ENCODE measurements at regions not wholly inside any gene's neighbourhood (a gene's known extent, or its start where the extent isn't known, plus 50 kb on each side); places are given as distances from the start of the nearest gene placed in this dataset.
A peak's percentile ranks its signal among the peaks of the same experiment; 100 is the strongest.

DNA sequence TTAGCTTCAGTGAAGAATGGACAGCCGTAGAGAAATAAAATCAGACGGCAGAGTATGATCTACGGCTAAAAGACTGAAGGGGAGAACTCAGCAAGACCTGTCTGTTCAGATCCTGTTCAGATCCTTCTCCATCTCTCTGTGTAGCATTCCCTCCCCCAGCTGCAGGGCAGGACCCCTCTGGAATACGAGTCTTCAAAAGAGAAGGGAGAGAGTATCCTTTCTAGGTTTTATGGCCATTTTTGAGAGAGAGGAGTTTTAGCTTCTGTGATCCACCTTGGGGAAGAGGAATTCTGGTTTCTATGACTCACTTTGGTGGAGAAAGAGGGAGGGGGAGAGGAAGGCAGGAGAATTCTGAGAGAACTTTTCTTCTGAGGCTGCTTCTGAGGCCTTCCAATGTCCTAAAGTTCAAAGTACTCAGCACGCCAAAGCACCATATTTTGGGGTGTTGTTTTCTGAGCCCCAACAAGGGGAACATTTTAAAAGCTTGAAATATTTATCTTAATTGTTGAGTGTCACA lies 194.4 kb upstream of the TLE4 start:
- peak in 1 of 2 experiments; percentile 5 for DNase-seq
- H3K27me3 ChIP-seq: no peaks in the 10 kb centered on the region
- H3K9me3 ChIP-seq (replicated peaks): peaks cover 6% of the 10 kb centered on the region; the same call in 1 of the 2 replicates
- no peak overlapping the region for H3K27ac ChIP-seq
- H3K4me3 ChIP-seq: no peak overlapping the region
- H3K4me1 ChIP-seq: peaks cover 8% of the 10 kb centered on the region
- H3K36me3 ChIP-seq: no peaks in the 10 kb centered on the region

DNA sequence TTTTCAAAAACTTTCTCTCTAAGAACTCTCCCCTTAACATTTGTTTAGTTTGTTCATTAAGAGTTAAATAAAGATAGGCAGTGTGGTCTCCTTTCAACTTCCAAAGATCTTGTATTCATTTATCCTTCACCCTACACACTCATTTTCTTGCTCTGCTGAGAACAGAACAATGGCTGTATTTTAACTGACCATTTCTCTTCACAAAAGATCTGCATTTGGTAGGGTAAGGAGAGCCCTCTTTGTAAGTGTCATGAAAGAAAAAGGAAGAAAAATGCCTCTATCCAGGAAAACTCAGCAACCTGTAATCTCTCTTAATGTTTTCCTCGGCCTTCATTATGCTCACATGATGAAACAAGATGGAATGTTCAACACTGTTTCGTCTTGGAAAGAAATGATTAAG lies 193.7 kb upstream of the TLE4 start:
- H3K4me3 ChIP-seq: no peak overlapping the region
- H3K9me3 ChIP-seq (replicated peaks): peaks cover 6% of the 10 kb centered on the region; the same call in 1 of the 2 replicates
- no peak for DNase-seq
- peaks cover 15% of the 10 kb centered on the region for H3K4me1 ChIP-seq
- no peaks in the 10 kb centered on the region for H3K36me3 ChIP-seq
- H3K27ac ChIP-seq: no peak overlapping the region
- no peaks in the 10 kb centered on the region for H3K27me3 ChIP-seq

DNA sequence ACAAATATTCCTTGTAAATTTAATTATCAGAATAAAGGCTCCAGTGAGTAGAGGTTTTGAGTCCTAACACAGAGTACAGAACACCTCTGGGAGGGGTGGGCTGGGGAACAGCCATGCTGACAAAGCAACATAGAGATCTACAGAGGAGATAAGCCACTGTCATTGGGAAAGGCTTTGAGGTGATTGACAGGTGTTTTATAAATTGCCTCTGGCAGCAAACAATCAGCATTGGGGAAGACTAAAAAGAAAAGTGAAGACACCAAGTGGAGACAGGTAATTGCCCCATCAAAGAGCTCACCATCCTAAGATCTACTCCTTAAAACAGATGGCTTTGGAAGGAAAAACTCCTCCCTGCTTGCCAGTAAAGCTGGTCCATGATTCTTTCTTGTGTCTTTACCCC lies 189.7 kb upstream of the TLE4 start:
- Histone ChIP-seq H3K27ac (no peak overlapping the region), H3K4me3 (no peak overlapping the region), H3K4me1 (peaks cover 50% of the 10 kb centered on the region), H3K36me3 (no peaks in the 10 kb centered on the region), H3K27me3 (no peaks in the 10 kb centered on the region), H3K9me3 (replicated peaks) (peaks cover 14% of the 10 kb centered on the region)
- no peak for DNase-seq

DNA sequence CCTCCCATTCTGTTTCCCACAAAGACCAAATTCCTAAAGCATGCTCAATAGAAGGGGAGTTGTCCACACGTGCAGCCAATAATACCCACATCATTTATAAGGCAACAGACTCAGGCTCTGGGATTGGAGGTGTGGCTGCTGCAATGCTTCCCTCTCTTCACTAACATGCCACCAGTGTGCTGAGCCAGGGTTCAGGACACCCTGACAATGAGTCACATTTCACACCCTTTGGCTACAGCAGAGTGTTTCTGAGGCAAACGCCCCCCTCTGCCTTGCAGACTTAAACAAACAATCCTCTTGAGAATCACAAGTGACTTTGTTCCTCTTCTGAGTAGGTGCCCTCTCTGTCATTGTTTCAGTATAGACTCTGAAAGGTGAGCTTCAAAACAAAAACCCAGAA lies 189.3 kb upstream of the TLE4 start:
- H3K4me1 ChIP-seq: peaks cover 53% of the 10 kb centered on the region
- H3K27me3 ChIP-seq: no peaks in the 10 kb centered on the region
- H3K9me3 ChIP-seq (replicated peaks): peaks cover 14% of the 10 kb centered on the region
- H3K36me3 ChIP-seq: no peaks in the 10 kb centered on the region
- peak overlapping the region; percentile 5; the same call in 1 of the 2 replicates for H3K27ac ChIP-seq
- H3K4me3 ChIP-seq: no peak overlapping the region
- peak; percentile 27 to 49 for DNase-seq

DNA sequence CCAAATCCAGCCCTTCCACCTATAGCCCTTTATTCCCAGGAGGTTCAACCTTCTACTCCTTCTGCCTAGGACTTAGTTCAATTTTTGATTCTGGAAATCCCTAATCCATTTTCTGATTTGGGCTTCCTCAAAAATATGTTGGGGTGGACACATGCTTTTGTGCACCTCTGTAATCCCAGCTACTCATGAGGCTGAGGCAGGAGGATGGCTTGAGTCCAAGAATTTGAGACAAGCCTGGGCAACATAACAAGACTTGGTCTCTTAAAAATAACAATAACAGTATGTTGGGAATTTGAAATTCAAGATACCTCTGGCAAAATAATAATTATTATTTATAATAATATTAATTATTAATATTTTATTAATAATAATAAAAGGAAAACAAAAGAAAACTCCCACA lies 188.7 kb upstream of the TLE4 start:
- Histone ChIP-seq H3K4me1 (peaks cover 60% of the 10 kb centered on the region), H3K9me3 (replicated peaks) (peaks cover 14% of the 10 kb centered on the region), H3K4me3 (no peak overlapping the region), H3K36me3 (no peaks in the 10 kb centered on the region), H3K27me3 (no peaks in the 10 kb centered on the region), H3K27ac (peak overlapping the region; percentile 91)
- peak in 1 of 2 experiments; percentile 46 for DNase-seq

DNA sequence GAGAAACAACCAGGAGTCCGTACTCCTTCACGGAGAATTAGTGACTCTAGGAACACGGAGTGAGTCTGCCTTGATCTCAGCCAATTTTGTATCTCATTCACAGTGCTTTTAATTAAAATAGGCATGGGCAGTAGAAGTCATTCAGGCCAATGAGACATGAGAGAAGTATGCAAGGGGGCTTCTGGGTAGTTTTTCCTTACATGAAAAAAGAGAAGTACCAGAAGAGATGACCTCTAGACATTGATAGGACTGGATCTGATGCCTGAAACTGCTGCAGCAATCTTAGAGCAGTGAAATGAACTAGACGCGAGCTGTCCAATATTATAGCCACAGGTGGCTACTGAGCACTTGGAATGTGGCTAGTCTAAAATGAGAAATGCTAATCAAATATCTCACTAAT lies 187.7 kb upstream of the TLE4 start:
- peaks cover 70% of the 10 kb centered on the region for H3K4me1 ChIP-seq
- no peaks in the 10 kb centered on the region for H3K36me3 ChIP-seq
- H3K27ac ChIP-seq: peak overlapping the region; percentile 91
- H3K4me3 ChIP-seq: peak overlapping the region; percentile 44
- peaks cover 14% of the 10 kb centered on the region for H3K9me3 ChIP-seq (replicated peaks)
- peak; percentile 55 to 81 for DNase-seq
- H3K27me3 ChIP-seq: no peaks in the 10 kb centered on the region

DNA sequence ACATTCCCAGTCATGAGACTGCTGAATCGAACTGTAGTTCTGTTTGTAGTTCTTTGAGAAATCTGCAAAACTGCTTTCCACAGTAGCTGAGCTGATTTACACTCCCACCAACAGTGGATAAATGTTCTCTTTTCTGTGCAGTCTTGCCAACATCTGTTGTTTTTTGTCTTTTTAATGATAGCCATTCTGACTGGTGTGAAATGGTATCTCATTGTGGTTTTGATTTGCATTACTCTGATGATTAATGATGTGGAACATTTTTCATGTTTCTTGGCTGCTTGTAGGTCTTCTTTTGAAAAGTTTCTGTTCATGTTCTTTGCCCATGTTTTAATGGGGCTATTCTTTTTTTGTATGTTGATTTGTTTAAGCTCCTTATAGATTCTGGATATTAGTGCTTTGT lies 187.3 kb upstream of the TLE4 start:
- peak overlapping the region; percentile 44 for H3K4me3 ChIP-seq
- peak overlapping the region; percentile 91 for H3K27ac ChIP-seq
- peaks cover 74% of the 10 kb centered on the region for H3K4me1 ChIP-seq
- no peaks in the 10 kb centered on the region for H3K27me3 ChIP-seq
- DNase-seq: peak; percentile 45 to 87
- H3K9me3 ChIP-seq (replicated peaks): peaks cover 10% of the 10 kb centered on the region
- no peaks in the 10 kb centered on the region for H3K36me3 ChIP-seq

DNA sequence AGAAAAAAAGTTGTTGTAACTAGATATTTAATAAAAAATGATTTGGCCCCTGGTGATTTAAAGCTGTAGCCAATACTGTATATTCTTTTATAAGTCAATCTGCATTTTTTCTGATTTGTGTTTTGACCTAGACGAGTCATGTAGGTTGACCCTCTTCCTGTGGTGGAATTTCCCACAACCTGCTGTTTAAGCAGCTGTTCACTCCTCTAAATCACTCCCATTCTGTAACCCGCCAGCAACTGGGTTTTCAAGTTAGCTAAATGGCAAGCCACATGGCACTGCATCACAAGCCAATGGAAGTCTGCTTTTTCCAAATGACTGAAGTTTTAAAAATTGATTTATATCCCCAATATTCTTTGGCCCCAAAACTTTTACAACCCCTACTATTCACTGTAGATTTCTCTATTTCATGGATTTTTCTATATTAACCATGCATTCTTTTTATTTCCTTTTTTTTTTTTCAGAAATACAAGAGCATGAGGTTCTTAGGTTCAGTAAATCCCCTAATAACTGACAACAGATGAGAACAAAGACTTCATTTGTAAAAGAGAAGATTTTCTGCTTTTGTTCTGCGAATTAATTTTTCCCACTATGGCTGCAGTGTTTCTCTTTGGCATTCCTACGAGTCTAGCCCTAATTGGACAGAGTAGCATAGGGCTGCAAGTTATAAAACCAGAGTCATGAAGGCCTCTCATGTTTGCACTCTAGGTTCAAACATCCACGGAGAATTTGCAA lies 184.5 kb upstream of the TLE4 start:
- peaks cover 8% of the 10 kb centered on the region; the same call in 1 of the 2 replicates for H3K9me3 ChIP-seq (replicated peaks)
- H3K27me3 ChIP-seq: no peaks in the 10 kb centered on the region
- H3K4me1 ChIP-seq: peaks cover 83% of the 10 kb centered on the region
- DNase-seq: peak; percentile 93 to 97
- H3K27ac ChIP-seq: peak overlapping the region; percentile 90
- H3K4me3 ChIP-seq: no peak overlapping the region
- H3K36me3 ChIP-seq: no peaks in the 10 kb centered on the region

DNA sequence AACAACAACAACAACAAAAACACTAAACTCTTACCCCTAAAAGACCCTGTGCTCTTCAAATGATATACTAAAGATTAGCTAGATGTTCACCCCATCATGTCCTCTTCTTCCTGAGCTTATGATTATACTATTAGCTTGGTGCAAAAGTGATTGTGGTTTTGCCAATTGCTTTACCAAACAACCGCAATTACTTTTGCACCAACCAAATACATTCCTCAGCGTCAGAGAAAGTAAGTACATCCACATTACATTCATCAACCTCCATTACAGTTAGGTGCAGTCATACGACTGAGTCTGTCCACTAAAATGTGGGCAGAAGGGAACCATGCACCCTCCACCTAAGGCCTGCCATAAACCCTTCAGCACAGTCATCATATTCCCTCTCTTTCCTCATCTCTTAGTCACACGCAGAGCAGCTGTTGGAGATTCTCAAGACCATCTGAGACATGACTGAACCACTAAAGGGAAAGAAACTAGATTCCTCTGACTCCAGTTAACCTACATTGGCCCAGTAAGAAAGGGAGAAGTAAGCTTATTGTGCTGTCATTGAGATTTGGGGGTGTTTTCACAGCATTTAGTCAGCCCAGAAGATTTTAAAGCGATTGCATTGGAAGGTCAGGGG lies 181.6 kb upstream of the TLE4 start:
- Histone ChIP-seq H3K27me3 (no peaks in the 10 kb centered on the region), H3K36me3 (no peaks in the 10 kb centered on the region), H3K4me1 (peaks cover 57% of the 10 kb centered on the region), H3K4me3 (no peak overlapping the region), H3K27ac (peak overlapping the region; percentile 70), H3K9me3 (replicated peaks) (peaks cover 6% of the 10 kb centered on the region; the same call in 1 of the 2 replicates)
- peak; percentile 80 to 95 for DNase-seq

DNA sequence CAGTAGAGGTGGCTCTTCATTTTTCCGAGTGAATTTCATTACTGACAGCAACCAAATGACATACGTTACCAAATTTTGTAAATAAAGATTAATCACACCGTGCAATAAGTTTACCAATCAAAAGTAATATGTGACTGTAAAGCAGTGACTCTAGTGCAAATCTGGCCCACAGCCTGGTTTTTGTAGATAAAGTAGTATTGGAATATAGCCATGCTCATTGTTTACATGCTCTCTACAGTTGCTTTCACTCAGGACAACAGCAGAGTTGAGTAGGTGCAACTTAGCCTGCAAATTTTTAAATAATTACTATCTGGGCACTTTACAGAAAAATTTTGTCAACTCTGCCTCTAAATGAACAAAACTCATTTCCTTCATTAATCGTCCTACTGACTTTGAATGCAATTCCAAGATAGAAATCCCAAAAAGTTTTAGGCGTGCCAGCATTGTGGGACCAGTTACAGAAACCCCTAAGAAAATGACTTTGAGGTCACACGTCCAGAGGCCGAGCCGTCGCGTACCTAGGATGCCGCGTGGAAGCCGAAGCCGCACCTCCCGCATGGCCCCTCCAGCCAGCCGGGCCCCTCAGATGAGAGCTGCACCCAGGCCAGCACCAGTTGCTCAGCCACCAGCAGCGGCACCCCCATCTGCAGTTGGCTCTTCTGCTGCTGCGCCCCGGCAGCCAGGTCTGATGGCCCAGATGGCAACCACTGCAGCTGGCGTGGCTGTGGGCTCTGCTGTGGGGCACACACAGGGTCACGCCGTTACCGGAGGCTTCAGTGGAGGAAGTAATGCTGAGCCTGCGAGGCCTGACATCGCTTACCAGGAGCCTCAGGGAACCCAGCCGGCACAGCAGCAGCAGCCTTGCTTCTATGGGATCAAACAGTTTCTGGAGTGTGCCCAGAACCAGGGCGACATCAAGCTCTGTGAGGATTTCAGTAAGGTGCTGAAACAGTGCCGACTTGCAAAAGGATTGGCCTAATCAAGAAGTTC lies 180.7 kb upstream of the TLE4 start:
- no peaks in the 10 kb centered on the region for H3K36me3 ChIP-seq
- peaks cover 48% of the 10 kb centered on the region for H3K4me1 ChIP-seq
- no peak for DNase-seq
- H3K27ac ChIP-seq: peak overlapping the region; percentile 70
- no peak overlapping the region for H3K4me3 ChIP-seq
- H3K27me3 ChIP-seq: no peaks in the 10 kb centered on the region
- peaks cover under 1% of the 10 kb centered on the region; the same call in 1 of the 2 replicates for H3K9me3 ChIP-seq (replicated peaks)

DNA sequence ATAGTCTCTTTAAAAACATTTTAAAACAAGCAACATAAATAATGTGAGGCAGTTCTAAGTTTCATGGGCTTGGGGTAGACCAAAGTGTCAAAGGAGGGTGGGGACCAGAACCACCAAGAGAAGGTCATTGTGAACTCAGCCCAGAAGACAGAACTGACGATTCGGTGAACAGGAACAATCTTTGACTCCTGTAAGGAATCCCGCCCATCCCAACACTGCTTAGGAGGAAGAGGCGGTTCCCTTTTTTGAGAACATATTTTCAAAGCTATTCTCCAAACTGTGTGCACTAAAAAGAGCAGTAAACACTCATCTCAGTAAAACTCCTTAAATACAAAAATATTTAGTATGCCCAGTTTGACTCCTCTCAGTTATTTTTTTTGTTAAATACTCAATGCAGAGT lies 176.5 kb upstream of the TLE4 start:
- Histone ChIP-seq H3K4me1 (peaks cover 9% of the 10 kb centered on the region), H3K27me3 (no peaks in the 10 kb centered on the region), H3K9me3 (replicated peaks) (no peaks in the 10 kb centered on the region; the same call in 1 of the 2 replicates), H3K4me3 (no peak overlapping the region), H3K36me3 (no peaks in the 10 kb centered on the region), H3K27ac (no peak overlapping the region)
- DNase-seq: no peak

DNA sequence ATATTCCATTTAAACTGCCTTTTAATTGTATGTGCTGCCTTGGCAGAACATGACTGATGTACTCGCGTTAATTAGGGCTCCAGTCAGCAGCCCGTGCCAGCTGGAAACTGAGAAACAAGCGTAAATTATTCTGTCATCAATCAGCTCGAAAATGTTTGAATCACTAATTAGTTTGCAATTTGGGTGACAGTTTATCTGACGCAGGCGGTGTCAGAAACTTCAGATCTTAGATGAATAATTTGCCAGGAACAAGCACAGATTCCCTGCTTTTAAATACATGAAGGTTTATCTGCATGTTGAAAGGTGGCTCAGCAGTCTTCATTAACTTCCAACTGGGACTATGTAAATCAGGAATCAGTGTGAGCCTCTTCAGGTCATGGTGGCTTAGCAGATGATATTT lies 176.0 kb upstream of the TLE4 start:
- no peaks in the 10 kb centered on the region for H3K27me3 ChIP-seq
- H3K36me3 ChIP-seq: no peaks in the 10 kb centered on the region
- H3K9me3 ChIP-seq (replicated peaks): no peaks in the 10 kb centered on the region; the same call in 1 of the 2 replicates
- H3K27ac ChIP-seq: no peak overlapping the region
- H3K4me3 ChIP-seq: no peak overlapping the region
- no peak for DNase-seq
- peaks cover 4% of the 10 kb centered on the region for H3K4me1 ChIP-seq

DNA sequence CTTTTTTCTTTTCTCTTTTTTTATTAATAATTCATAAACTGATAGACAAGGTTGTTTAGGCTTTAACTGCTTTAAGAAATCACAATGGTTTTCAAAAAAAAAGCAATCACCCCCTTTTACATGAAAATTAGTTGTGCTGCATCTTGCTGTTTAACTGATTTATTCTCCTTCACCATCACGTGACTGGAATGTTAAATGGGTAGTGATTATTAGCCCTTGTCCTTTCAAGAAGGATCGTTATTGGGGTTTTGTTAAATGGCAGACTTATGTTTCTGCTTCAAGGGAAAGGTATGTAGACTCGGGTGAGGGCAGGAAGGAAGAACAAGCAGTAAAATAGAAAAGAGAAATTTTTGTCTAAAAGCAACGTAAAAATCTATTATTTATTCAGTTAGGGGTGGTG lies 175.6 kb upstream of the TLE4 start:
- Histone ChIP-seq H3K4me3 (no peak overlapping the region), H3K9me3 (replicated peaks) (no peaks in the 10 kb centered on the region; the same call in 1 of the 2 replicates), H3K27me3 (no peaks in the 10 kb centered on the region), H3K27ac (no peak overlapping the region), H3K36me3 (no peaks in the 10 kb centered on the region), H3K4me1 (no peaks in the 10 kb centered on the region; the same call in 1 of the 2 replicates)
- no peak for DNase-seq

DNA sequence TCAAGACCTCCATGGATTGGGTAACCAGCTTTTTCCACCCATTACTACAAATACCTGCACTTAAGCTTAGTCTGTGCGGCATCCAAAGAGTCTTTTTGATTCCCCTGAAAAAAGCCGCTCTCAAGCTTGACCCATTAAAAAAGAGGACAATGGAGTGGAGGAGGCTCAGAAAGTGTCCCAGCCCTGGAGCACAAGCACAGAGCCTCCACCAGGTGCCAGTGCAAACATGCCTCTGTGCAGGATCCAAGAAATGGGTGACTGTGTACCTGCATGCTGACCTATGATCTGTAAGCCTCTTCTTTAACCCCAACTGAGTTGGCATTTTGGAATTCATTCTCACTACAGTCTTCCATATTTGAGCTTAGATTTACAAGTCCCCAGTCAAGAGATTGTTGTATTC lies 168.3 kb upstream of the TLE4 start:
- no peak overlapping the region for H3K27ac ChIP-seq
- H3K36me3 ChIP-seq: no peaks in the 10 kb centered on the region
- H3K27me3 ChIP-seq: no peaks in the 10 kb centered on the region
- DNase-seq: no peak
- no peak overlapping the region for H3K4me3 ChIP-seq
- H3K4me1 ChIP-seq: no peaks in the 10 kb centered on the region
- no peaks in the 10 kb centered on the region for H3K9me3 ChIP-seq (replicated peaks)
